Epidermal melanocyte (primary cell): ENCODE measurements at regions not wholly inside any gene's neighbourhood (a gene's known extent, or its start where the extent isn't known, plus 50 kb on each side); places are given as distances from the start of the nearest gene placed in this dataset.

Source experiments
- DNase-seq: peaks from one replicate; pipeline ENCODE4 v3.0.0; 2011; ENCODE audit warnings: low spot score; ENCODE audit not compliant: insufficient read length

DNA sequence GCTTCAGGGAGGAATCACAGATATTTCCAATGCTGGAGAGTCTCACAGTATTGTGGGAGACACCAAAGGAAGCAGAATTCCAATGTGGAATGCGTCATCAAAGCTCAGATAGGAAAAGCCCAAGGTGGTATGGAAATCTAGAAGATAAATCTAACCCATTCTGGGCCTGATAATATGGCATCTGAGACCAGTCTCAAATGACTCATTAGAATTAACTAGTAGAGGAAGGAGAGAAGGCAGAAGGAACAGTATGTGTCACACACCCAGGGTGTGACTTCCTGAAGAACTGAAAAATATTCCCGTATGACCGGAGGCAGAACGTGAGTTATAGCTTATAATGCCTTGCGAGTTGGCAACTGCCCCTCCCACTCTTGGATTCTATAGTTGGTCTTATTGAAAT, 499.2 kb downstream of the PLPP3 start:
- DNase-seq = no peak

- DNase-seq = no peak
These were observed 500.0 kb downstream of the PLPP3 start for GRCh38 chr1:56079391-56079790.

DNA sequence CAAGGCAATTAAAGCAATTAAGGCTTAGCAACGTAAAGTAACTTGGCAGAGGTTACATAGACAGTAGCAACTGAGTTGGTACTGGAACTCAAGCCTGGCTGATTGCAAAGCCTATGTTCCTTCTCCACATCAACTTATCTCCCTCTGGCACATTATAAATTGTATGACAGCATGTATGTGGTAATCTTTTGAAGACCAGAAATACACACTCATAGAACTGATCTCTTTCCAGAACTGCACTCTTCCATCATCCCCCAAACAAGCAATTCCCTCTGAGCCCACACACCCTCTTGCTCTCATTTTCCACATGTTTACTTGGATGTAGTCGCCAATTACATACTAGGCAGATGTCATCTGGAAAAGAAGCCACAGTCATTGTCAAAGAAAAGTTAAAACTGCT, 502.2 kb downstream of the PLPP3 start:
- no peak for DNase-seq

- DNase-seq = peak; percentile 46
These were observed 505.2 kb downstream of the PLPP3 start for GRCh38 chr1:56074007-56074651.

DNA sequence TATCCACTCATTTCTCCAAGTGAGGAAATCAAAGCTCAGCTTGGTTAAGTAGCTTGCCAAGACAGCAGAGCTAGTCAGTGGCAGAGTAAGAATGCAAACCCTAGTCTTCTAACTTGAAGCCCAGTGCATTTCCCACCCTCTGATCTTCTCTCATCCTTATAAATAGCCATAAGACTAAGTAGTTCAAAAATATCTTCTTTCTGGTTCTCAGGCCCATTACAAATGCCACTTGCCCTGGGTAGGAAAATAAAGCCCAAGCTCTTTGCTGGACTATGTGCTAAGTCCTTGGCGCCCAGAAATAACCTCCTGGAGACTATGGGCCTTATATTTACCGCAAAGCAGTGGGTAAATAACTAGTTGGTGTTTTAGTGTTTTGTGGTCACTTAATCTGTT, 505.8 kb downstream of the PLPP3 start:
- DNase-seq = no peak

DNA sequence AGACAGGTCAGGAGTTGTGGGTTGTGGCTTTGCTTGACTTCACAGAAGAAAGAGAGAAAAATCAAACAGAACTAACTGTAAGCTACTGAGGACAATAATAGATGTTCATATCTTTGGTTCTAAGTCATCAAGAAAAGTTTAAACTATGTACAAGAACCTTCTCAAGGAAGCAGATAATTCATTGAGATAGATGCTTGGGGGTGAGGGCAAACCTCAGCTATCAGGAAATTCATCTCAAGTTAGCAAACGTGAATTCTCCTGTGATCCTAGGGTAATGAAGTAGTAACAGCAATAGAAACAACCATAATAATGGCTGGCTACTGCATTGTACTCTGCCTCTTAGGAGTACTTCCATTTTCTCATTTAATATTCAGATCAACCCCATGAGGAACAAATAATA, 506.2 kb downstream of the PLPP3 start:
- no peak for DNase-seq

- no peak for DNase-seq
These were observed 507.1 kb downstream of the PLPP3 start for GRCh38 chr1:56072310-56072709.

GRCh38 chr1:56071351-56071750, 508.0 kb downstream of the PLPP3 start:
- DNase-seq = no peak

- DNase-seq = no peak
These were observed 508.8 kb downstream of the PLPP3 start for GRCh38 chr1:56070601-56071000.

DNA sequence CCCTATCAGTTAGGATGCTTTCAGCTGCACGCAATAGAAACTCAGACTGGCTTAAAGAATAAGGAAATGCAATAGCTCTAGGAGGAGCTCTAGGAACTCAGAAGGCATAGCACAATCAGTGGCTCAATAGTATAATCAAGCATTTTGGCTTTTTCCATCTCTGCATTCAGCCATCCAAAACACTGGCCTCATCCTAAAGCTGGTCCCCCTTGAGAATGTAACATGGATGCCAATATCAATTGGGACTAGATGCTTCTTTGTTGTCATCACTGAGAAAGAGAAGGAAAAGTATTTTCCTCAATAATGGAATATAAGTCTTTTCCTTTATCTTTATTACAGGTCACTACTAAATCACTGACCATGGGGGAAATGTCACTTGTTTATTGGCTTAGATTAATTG, 509.5 kb downstream of the PLPP3 start:
- no peak for DNase-seq

- no peak for DNase-seq
These were observed 510.5 kb downstream of the PLPP3 start for GRCh38 chr1:56068908-56069307.

- no peak for DNase-seq
These were observed 511.2 kb downstream of the PLPP3 start for GRCh38 chr1:56068210-56068609.

DNA sequence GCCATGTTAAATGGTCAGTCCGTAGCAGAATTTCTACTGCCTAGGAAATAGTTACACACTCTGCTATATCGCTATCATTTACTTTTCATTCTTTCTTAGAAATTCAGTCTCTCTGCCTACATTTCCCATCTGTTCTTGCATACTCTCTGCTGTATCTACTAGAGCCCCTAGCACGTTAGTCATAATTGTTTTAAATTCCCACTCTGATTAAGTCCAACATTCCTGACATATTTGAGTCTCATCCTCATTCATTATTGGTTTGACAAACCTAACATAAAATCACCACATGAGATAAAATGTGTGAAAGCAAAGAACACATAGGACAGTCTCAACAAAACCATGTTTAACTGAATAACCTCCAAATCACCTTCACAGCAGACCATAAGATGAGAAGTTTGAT, 513.6 kb downstream of the PLPP3 start:
- no peak for DNase-seq

GRCh38 chr1:56064705-56065104, 514.7 kb downstream of the PLPP3 start:
- no peak for DNase-seq

DNA sequence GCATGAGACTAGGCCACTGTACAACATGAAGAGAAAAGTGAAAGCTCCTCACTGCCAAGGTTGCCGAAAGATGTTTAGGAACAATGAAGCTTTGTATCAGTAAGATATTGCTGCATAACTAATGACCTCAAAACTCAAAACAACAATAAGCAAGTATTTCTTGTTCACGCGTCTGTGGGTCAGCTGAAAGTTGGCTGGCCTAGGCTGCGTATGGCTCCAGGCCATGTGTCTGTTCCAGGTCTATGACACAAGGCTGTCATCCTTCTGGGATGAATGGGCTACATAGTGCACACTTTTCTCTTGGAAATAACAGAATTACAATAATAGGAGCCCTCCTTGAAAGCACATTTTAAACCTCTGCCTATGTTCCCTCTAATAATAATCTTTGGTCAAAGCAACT, 515.9 kb downstream of the PLPP3 start:
- no peak for DNase-seq

DNA sequence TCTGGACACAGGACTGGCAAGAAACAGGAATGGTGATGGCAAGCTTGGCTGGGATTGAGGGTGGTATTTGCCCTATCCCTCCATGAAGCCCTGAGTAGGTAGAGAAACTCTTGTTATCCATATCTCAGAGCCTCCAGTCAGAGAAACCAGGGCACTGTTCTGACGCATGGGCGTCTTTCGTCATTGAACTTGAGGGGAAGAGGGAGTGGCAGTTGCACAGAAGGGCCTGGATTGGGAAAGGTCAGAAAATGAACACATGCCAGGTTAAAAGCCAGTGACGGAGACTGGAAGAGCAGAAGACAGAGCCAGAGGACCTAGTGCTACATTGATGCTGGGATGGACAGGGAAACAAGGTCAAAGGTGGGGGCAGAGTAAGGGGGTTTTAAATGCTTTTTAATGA, 516.7 kb downstream of the PLPP3 start:
- DNase-seq = no peak

DNA sequence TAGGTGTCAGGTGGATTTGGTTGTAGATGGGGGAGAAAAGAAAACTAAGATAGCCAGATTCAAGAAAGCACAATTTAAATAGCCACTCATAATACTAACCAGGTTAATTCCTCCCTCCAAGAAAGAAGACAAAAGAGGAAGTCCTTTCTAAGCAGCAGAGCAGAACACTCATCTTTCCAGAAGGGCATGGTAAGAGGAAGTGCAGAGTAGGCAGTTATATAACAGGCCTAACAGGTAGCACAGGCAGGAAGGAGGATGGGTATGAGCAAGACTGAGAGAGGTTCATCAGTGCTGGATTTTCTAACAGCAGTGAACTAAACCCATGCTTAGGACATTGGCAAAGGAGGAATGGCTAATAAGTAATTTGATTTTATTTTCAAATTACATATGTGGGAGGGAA, 517.5 kb downstream of the PLPP3 start:
- DNase-seq = no peak

DNA sequence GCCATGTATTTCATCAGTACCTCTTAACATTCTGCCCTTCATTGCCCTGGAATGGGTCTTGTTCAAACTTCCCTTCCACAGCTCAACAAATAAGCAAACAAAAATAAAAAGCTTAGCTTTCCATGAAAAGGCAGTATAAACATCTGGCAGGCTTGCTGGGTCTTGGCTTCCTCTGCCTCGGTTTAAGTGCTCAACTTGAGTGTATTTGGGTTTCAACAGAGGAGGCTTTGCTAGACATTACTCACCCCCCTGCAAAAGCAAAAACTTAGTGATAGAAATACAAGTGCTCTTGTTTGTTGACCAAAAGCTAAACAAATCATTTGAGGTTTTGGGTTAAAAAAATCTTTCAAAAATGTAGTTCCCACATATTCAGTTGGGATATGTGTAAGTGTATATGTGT, 518.5 kb downstream of the PLPP3 start:
- no peak for DNase-seq

DNA sequence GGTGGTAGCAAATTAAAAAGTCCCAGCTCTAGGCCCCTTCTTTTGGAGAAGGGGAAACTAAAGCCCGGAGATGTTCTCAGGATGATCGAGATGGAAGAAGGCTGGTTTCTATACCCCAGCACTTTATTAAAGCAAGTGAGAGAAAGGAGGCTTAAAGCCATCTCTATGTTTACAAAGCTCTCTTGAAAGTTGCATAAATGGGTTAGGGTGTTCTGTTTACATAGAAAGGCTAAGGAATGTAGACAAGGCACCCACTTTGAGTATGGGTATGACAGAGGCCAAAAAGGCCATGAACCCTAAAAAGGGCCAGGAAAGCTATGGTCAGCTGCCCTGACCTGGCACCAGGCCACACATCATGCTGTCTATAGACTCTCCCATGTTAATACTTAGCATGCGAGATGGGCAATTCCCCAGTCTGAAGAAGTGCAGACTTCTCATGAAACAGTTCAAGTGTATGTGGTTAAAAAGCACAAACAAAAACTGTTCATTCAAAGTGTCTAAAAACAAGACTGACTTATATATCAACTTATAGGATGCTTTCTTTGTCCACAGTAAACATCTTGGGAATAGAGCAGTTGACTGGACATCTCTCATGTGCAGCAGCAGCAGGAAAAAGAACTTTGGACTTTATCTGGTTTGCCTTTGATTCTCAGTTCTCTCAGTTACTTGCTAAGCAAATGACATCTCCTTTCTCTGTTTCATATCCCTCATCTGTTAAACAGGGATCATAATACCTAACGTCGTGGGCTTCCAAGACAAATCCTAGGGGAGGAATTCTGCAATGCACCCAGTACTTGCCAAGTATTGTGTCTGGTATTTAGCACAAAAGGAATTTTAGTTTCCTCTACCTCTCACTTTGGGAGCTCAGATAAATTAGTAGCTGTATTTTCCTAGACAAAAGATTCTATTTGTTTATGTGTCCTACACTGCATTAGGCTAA, 521.6 kb downstream of the PLPP3 start:
- no peak for DNase-seq

DNA sequence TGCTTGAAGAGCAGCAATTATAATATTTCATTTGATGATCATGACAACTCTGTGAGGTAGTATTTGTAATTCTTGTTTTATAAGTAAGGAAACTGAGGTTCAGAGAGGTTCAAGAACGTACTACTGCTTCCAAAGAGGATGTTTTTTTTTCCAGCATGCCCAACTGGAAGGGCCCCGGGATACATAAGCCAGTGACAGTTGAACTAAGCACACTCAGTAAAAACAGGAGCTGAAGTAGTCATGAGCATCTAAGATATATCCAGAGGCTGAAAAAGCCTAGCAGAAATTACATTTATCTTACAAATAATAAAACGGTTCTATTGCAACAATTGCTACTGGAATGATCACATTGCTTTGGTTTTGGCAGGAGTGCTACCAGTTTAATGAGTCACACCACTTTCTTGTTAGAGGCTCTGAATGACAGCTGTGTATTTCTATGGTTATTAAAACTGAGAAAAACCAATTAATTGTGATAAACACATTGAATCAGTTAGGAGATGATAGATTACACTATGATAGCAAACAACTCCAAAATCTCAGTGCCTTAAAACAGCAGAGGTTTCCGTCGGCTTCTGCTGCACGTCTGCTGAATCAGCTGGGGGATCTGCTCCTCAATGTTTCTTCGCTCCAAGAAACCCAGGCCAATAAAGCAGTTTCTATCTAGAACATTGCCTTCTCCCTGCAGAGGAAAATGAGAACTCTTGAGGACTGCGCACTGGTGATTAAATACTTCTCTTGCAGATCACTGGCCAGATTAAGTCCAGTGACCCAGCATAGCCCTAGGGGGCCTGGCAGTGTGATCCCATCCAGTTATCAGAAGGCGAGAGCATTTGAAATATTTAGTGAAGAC, 522.7 kb downstream of the PLPP3 start:
- no peak for DNase-seq

GRCh38 chr1:56054959-56055358, 524.4 kb downstream of the PLPP3 start:
- no peak for DNase-seq

DNA sequence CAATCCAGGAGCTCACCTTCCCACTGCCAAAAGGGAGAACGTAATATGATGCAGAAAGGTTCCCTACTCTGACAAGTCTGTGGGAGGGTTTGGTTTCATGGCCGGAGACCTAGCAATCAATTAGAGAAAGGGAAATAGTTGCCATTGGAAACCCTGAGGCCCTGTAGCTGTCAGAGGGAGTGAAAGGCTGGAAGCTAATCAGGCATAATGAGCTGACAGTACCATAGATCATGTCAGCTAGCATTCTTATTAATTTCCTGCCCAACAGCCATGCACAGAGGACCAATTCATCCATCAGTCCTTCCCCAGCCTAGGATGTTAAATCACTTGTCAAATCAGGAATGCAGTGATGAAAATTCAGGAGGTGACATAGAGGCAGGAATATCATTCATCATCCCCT, 527.3 kb downstream of the PLPP3 start:
- no peak for DNase-seq
